B cell (primary cell): ENCODE measurements at regions not wholly inside any gene's neighbourhood (a gene's known extent, or its start where the extent isn't known, plus 50 kb on each side); places are given as distances from the start of the nearest gene placed in this dataset.

Source experiments
- CTCF ChIP-seq: fragments of 200-600 bp; IDR thresholded peaks from one replicate; pipeline ENCODE4 v1.8.0; 2022; ENCODE audit warnings: antibody characterized with exemption, mild to moderate bottlenecking
- EZH2 ChIP-seq: IDR thresholded peaks from 2 replicates; pipeline ENCODE4 v1.6.1; 2012; ENCODE audit warnings: borderline replicate concordance, low read depth, mild to moderate bottlenecking, moderate library complexity, low read length; ENCODE audit not compliant: insufficient read depth, poor library complexity, severe bottlenecking

GRCh38 chr10:130438861-130439260 lies 302.7 kb downstream of the GLRX3 start:
- TF ChIP-seq CTCF, result no peak
- TF ChIP-seq EZH2, result no peak
